ENCODE measurements at regions not wholly inside any gene's neighbourhood (a gene's known extent, or its start where the extent isn't known, plus 50 kb on each side); places are given as distances from the start of the nearest gene placed in this dataset.

- TF ChIP-seq CTCF (IDR thresholded peaks at IDR 0.05; ENCODE audit: control extremely low read depth in 1 of 3, insufficient read depth in 1 of 3, low read depth in 1 of 3, low read length in 3 of 3) (no peak), POLR2AphosphoS5 (IDR thresholded peaks at IDR 0.05; ENCODE audit: low read depth, low read length) (no peak), GTF2F1 (IDR thresholded peaks at IDR 0.05; ENCODE audit: borderline replicate concordance, low read depth, low read length) (no peak), CHD1 (IDR thresholded peaks at IDR 0.05; ENCODE audit: low read depth, low read length) (no peak), NANOG (IDR thresholded peaks at IDR 0.05; ENCODE audit: insufficient read depth, low read depth, low read length, poor library complexity, severe bottlenecking) (no peak), SIRT6 (IDR thresholded peaks at IDR 0.05; ENCODE audit: low read length) (no peak), CHD7 (IDR thresholded peaks at IDR 0.05; ENCODE audit: insufficient replicate concordance, low read length) (no peak), SP1 (IDR thresholded peaks at IDR 0.05; ENCODE audit: low read depth, low read length) (no peak)
Measured at GRCh38 chr7:81280531-81280930, 361.7 kb upstream of the SEMA3C start (continued).
